ENCODE measurements at regions not wholly inside any gene's neighbourhood (a gene's known extent, or its start where the extent isn't known, plus 50 kb on each side); places are given as distances from the start of the nearest gene placed in this dataset.
"Not testable (repeated sequence)": the region's sequence is repeated elsewhere in the genome, so short reads cannot be mapped to it uniquely, and the experiment has no call there.

- DNase-seq (ENCODE audit: low spot score), result not testable (repeated sequence)
Observed at GRCh38 chr3:56924700-56925099, 123.0 kb upstream of the ARHGEF3 start.

- DNase-seq (ENCODE audit: low spot score), result no peak
Observed at GRCh38 chr3:56923526-56924224, 121.9 kb upstream of the ARHGEF3 start.

GRCh38 chr3:56921573-56922453 is 120.1 kb upstream of the ARHGEF3 start:
- no peak for DNase-seq (ENCODE audit: low spot score)

GRCh38 chr3:56919797-56920195 is 118.0 kb upstream of the ARHGEF3 start:
- DNase-seq (ENCODE audit: low spot score), result no peak

GRCh38 chr3:56919137-56919796 is 117.5 kb upstream of the ARHGEF3 start:
- DNase-seq (ENCODE audit: low spot score), result no peak

GRCh38 chr3:56918111-56918568 is 116.4 kb upstream of the ARHGEF3 start:
- DNase-seq (ENCODE audit: low spot score), result no peak

- DNase-seq (ENCODE audit: low spot score), result no peak
Observed at GRCh38 chr3:56917361-56918110, 115.8 kb upstream of the ARHGEF3 start.

GRCh38 chr3:56916716-56917360 is 115.1 kb upstream of the ARHGEF3 start:
- no peak for DNase-seq (ENCODE audit: low spot score)

GRCh38 chr3:56915966-56916586 is 114.3 kb upstream of the ARHGEF3 start:
- no peak for DNase-seq (ENCODE audit: low spot score)

- DNase-seq (ENCODE audit: low spot score), result no peak
Observed at GRCh38 chr3:56914646-56915045, 112.9 kb upstream of the ARHGEF3 start.

- DNase-seq (ENCODE audit: low spot score), result no peak
Observed at GRCh38 chr3:56911363-56911762, 109.6 kb upstream of the ARHGEF3 start.

GRCh38 chr3:56909349-56909748 is 107.6 kb upstream of the ARHGEF3 start:
- DNase-seq (ENCODE audit: low spot score), result no peak

- DNase-seq (ENCODE audit: low spot score), result no peak
Observed at GRCh38 chr3:56908004-56908403, 106.3 kb upstream of the ARHGEF3 start.

GRCh38 chr3:56904552-56905215 is 102.9 kb upstream of the ARHGEF3 start:
- DNase-seq (ENCODE audit: low spot score), result no peak

- no peak for DNase-seq (ENCODE audit: low spot score)
Observed at GRCh38 chr3:56903231-56903782, 101.6 kb upstream of the ARHGEF3 start.

GRCh38 chr3:56902468-56903160 is 100.9 kb upstream of the ARHGEF3 start:
- no peak for DNase-seq (ENCODE audit: low spot score)

- no peak for DNase-seq (ENCODE audit: low spot score)
Observed at GRCh38 chr3:56900801-56901200, 99.1 kb upstream of the ARHGEF3 start.

GRCh38 chr3:56899851-56900250 is 98.1 kb upstream of the ARHGEF3 start:
- DNase-seq (ENCODE audit: low spot score), result no peak

GRCh38 chr3:56899078-56899477 is 97.3 kb upstream of the ARHGEF3 start:
- no peak for DNase-seq (ENCODE audit: low spot score)

GRCh38 chr3:56896357-56896756 is 94.6 kb upstream of the ARHGEF3 start:
- no peak for DNase-seq (ENCODE audit: low spot score)

All from hepatic stellate cell (primary cell).